NCI-H524 (cell line): ENCODE measurements at regions not wholly inside any gene's neighbourhood (a gene's known extent, or its start where the extent isn't known, plus 50 kb on each side); places are given as distances from the start of the nearest gene placed in this dataset.
A peak's percentile ranks its signal among the peaks of the same experiment; 100 is the strongest.

Experiments used
- DNase-seq, 2 experiments: peaks; one replicate each; lab custom pipeline; 2025; lab: John Stamatoyannopoulos, UW

GRCh38 chr2:129894616-129895015 lies 84.8 kb upstream of the RAB6C start:
- no peak for DNase-seq

- no peak for DNase-seq
These were observed 84.4 kb upstream of the RAB6C start for GRCh38 chr2:129895061-129895460.

GRCh38 chr2:129895526-129896082 lies 83.9 kb upstream of the RAB6C start:
- DNase-seq = no peak

DNA sequence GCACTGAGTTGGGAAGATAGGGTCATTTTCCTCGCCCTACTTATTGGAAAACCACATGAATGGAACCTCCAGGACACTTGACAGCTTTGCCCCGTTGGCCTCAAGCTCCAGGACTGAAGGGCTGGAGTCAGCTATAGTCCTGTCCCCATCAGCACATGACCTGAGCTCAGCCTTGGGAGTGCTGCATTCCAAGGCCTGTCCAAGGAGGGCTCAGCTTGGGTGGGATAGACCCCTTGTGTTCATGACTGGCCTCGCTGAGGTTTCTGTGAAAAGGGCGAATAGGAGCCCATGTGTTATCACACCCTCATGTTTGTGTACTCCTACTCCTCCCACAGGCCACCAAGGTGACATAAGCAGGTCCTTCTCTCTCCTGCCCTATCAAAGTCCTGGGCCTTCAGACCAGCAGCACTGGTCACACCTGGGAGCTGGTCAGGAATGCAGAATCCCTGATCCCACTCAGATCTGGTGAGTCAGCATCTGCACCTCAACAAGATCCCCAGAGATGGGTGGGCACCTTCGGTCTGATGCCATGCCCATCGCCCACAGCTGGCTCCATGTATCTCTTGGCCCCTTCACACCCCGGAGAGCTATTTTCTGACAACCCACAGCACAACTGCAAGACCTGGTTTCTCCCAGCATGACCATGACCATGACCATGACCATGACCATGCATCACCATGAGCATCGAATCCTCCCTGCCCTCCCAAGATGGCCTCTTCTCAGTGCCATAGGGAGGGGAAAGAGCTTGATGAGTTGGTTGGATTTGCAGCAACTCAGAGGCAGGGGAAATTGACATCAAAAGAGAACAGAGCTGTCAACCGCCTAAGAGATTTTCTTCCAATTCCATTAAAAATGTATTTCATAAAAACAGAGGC lies 83.0 kb upstream of the RAB6C start:
- no peak for DNase-seq

GRCh38 chr2:129901754-129902415 lies 77.6 kb upstream of the RAB6C start:
- no peak for DNase-seq

GRCh38 chr2:129902731-129903585 lies 76.5 kb upstream of the RAB6C start:
- DNase-seq = no peak

DNA sequence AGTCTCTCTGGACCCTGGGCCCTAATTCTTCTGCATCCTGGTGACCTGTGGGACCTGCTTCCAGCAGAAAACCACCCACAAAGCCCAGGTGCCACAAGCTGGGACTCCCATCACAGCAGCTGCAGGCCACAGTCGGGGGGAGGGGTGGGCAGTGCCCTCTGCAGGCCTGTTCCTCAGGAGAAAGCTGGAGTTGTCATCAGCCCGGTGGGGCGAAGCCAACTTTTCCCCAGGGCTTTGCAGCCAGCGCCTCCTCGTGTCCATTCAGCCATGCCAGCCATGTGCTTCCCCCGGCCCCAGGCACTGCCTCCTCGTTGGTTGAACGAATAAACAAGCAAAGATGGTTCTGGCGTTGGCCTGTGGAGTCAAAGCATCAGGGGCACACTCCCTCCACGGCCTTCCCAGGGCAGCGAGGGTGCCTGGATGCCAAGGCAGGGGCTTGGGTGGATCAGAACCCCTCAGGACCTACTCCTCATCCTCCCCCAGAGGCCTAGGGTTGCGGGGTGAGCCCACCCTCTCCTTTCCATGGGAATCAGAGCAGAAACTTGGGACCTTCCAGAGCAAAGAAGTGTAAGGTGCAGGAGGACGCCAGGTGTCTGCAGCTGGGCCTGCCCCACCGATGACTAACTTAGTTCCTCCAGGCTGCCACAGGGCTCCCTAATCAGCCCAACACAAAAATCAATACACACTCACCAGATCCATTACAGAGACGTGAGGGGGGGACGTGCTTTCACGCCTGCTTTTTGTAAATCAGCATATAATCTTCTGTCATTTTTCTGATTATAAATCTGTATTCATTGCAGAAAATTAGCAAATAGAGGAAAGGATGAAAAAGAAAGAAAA lies 75.7 kb upstream of the RAB6C start:
- peak in 1 of 2 experiments; percentile 38 for DNase-seq

DNA sequence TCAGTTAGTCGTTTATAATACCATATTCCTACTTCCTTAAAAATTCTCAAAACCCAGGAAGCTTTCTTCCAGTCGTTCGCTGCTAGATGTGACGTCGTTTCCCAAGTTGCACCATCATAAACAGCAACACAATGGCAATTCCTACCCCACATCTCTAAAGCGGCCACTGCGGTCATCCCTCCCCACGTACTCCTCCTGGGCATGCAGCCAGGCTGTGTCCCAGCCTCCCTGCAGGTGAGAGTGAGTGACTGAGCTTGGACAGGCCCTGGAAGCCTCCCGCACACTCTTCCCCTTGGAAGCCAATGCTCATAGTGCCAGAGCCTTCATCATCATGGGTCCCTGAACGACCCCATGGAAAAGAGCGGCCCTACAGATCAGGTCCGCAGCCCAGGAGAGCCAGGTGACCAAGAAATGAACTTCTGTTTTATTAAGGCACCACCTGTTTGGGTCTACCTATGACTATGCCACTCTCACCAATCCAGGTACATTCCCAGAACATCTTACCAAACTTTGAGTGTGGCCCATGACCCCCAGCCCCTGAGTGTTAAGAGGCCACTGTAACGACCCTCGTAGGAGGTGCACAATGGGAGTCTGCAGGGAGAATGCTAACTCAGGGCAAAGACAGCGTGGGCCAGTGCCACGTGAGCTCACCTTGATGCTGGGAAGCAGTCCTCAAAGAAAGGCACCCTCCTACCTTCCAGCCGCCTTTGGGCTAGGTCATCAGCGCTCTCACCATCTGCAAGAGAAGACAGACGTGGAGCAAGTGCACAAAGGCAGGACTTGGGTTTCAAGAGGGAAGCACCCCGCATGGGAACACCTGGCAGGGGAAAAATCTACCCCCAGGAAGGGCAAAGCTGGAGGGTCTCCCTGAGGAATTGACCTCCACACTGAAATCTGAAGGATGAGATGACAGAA lies 74.7 kb upstream of the RAB6C start:
- DNase-seq = no peak

- DNase-seq = no peak
These were observed 73.8 kb upstream of the RAB6C start for GRCh38 chr2:129905664-129906081.

- no peak for DNase-seq
These were observed 73.2 kb upstream of the RAB6C start for GRCh38 chr2:129906139-129906860.

DNA sequence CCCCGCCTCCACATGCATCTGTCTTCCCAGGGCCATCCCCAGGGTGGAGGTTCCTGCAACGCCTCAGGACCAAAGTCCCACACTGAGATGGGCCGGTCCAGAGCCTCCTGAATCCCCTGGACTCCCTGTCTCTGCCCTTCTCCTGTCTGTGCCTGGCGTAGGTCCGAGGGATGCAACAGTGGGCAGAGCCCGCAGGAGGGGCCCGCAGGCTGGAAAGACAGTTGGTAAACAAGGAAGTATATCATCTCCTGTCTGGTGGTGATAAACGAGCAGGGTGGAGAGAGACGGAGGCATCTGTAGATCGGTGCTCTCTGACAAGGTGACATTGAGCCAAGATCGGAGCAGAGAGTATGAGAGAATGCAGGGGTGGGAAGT lies 72.6 kb upstream of the RAB6C start:
- no peak for DNase-seq

DNA sequence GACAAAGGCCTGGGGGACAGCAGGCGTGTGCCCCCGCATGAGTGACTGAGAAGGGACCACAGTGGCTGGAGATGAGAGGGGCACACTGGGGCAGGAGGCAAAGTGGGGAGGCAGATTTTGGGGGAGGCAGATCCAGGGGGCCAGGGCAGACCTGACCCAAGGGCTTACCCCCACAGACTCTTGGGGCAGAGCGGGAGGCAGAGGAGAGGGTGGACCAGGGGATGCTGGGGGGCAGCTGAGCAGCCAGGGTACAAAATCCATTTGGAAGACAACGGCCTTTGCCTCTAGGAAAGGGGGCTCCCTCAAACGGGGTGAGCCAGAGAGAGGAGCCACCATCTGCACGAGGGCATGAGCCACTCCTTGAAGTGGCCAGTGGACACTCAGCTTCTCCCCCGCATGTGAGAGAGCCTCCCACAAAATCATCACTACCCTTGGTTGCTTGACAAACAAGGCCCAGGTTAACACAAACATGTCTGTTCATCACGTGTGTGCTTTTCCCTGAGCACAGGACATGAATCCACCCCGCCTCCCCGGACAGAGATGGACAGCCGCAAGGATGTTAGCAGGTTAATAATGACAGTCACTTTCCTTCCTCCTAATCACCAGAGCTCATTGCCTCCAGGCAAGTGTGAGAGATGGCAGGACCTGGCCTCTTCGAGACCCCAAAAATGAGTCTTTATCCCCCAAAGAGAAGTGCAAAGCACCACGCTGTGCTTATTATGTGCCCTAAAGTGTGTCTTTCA lies 72.0 kb upstream of the RAB6C start:
- DNase-seq = no peak

- DNase-seq = peak in 1 of 2 experiments; percentile 5
These were observed 70.6 kb upstream of the RAB6C start for GRCh38 chr2:129908721-129909373.

GRCh38 chr2:129909651-129910418 lies 69.6 kb upstream of the RAB6C start:
- no peak for DNase-seq

DNA sequence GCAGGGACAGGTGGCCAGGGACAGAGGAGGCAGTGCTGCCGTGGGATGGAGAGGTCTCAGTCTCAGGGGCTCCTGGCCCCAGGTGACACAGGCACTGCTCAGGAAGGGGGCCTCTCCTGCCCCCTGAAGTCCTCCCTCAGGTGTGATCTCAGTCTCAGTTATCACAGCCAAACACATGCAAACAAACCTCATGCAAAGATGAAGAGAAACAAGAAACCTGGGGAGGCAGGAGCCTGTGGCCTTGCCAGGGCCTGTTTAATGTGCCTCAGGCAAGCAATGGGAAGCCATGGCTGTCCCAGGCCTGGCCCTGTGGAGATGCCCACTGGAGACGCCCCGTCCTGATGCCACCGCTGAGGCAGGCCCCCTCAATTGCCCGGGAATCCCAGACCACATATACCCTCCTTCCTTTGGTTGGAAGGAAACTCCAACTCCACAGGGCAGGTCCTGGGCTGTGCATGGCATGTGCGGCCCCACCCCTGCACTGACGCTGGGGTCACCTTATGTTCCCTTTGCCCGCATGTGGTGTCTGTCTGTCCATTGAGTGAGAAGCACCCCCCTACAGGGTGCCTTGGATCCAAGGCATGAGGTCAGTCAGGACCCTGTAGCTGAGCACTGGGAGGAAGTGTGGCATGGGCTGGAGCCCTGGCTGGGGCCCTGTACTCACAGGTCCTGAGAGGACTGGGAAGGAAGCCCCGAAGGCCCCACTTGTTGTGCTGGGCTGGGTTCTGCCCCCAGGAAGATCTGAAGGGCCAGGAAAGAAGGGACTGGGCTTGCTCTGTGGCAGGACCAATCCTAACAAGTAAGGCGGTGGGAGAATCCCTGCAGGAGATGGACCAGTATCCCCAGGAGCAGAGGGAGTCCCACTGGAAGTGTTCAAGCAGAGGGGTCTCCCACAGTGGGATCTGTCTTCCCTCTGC lies 68.8 kb upstream of the RAB6C start:
- DNase-seq = no peak

DNA sequence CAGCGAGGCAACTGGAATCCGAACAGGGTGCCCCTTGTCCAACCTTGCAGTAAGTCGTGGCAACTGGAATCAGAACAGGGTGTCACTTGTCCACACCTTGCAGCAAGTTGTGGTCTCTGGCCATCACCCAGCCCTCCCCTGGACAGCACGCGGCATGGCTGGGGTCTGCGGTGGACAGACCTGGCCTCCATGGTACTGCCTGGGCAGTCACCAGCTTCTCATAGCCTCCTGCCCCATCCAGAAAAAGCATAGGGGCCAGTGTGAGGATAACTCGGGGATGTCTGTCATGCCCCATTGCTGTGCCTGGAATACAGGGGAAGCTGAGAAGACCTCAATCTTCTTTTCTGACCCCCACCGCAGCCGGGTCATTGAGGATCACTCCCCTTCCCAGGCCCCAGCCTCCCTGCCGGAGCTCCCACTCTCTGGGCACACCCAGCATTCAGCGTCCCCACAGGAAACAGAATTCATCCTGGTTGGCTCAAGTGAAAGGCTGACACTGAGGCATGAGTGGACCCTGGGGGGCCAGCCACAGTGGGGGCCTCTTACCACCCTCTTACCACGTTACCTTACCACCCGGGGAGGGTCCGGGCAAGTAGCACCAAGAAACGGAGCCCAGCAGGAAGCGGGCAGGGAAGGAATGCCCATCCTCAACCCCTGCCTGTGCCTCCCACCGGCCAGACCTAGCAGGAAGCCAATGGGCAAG lies 68.0 kb upstream of the RAB6C start:
- DNase-seq = no peak
